ENCODE measurements at regions not wholly inside any gene's neighbourhood (a gene's known extent, or its start where the extent isn't known, plus 50 kb on each side); places are given as distances from the start of the nearest gene placed in this dataset.

DNA sequence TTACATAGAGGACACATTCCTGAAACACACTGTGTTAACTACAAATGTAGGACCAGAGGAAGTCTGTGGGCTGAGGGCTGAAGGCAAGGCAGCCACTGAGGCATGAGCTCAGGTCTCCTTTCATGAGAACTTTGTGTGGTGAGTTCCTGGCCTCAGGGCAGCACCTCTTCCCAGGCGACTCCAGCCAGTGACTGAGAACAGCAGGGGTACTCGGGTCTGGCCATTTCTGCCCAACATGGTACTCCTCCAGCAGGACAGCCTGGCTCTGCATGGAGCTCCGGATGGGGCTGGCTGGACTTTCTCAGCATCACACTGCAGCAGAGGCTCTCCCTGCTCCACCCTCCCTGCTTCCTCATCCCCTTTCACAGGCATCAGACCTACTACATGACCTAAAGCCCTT is 125.5 kb upstream of the SPATS2L start:
- TF ChIP-seq, protein P1, sequence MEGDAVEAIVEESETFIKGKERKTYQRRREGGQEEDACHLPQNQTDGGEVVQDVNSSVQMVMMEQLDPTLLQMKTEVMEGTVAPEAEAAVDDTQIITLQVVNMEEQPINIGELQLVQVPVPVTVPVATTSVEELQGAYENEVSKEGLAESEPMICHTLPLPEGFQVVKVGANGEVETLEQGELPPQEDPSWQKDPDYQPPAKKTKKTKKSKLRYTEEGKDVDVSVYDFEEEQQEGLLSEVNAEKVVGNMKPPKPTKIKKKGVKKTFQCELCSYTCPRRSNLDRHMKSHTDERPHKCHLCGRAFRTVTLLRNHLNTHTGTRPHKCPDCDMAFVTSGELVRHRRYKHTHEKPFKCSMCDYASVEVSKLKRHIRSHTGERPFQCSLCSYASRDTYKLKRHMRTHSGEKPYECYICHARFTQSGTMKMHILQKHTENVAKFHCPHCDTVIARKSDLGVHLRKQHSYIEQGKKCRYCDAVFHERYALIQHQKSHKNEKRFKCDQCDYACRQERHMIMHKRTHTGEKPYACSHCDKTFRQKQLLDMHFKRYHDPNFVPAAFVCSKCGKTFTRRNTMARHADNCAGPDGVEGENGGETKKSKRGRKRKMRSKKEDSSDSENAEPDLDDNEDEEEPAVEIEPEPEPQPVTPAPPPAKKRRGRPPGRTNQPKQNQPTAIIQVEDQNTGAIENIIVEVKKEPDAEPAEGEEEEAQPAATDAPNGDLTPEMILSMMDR (IDR thresholded peaks at IDR 0.05; ENCODE audit: borderline replicate concordance, extremely low read depth, low read length, poor library complexity, severe bottlenecking): no peak
- TF ChIP-seq EZH2 (IDR thresholded peaks at IDR 0.05; ENCODE audit: borderline replicate concordance, low read depth, low read length, severe bottlenecking): no peak

Measured in DND-41 (cell line).